ENCODE measurements at regions not wholly inside any gene's neighbourhood (a gene's known extent, or its start where the extent isn't known, plus 50 kb on each side); places are given as distances from the start of the nearest gene placed in this dataset.

DNA sequence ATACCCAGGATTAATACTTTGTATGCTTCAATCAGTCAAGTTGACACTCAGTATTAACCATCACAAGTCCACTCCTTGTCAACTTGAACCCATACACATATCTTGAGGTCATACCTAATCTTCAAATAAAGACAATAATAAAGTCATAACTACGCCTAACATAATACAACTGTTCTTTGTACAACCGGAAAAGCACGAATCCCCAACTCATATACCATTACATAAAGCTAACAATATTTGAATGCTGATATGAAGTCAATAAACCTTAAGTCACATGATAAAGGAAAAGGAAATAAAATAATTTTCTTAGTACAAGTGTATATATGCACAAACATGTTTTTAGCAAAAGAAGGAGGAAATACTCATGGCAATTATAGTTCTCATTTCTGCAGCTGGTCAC is 770.6 kb upstream of the GYPC start:
- ChIA-PET CTCF (no interaction called here), POLR2A (no interaction called here)
- no peaks in the 10 kb centered on the region for H3K27me3 Mint-ChIP-seq
- H3K36me3 Mint-ChIP-seq (ENCODE audit: low read depth), result no peaks in the 10 kb centered on the region
- no peak overlapping the region for H3K4me3 Mint-ChIP-seq
- no peaks in the 10 kb centered on the region for H3K4me1 Mint-ChIP-seq
- no peak overlapping the region for H3K27ac Mint-ChIP-seq
- DNase-seq, result no peak
- peaks cover 23% of the 10 kb centered on the region for H3K9me3 Mint-ChIP-seq

GRCh38 chr2:125886153-125886552 is 769.8 kb upstream of the GYPC start:
- Mint-ChIP-seq H3K36me3 (ENCODE audit: low read depth) (no peaks in the 10 kb centered on the region), H3K4me3 (no peak overlapping the region), H3K27me3 (no peaks in the 10 kb centered on the region), H3K9me3 (peaks cover 23% of the 10 kb centered on the region), H3K4me1 (no peaks in the 10 kb centered on the region), H3K27ac (no peak overlapping the region)
- POLR2A ChIA-PET, result no interaction called here
- CTCF ChIA-PET, result no interaction called here
- DNase-seq, result no peak

DNA sequence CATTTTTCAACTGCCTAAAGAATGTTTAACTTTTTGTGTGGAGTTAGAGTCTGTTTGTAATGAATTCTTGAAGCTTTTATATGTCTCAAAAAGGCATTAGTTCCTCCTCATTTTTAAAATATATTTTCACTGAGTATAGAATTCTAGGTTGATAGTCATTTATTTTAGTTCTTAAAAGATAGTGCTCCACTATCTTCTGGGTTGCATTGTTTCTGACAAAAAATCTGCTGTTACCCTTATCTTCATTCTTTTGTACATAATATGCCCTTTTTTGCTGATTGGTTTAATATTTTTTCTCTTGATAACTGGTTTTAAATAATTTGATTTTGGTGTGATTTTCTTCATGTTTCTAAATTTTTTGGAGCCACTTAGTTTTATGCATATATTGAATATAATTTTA is 754.7 kb upstream of the GYPC start:
- Mint-ChIP-seq H3K36me3 (ENCODE audit: low read depth) (no peaks in the 10 kb centered on the region), H3K9me3 (peaks cover 7% of the 10 kb centered on the region), H3K27me3 (no peaks in the 10 kb centered on the region), H3K27ac (no peak overlapping the region), H3K4me3 (no peak overlapping the region), H3K4me1 (no peaks in the 10 kb centered on the region)
- DNase-seq, result no peak
- POLR2A ChIA-PET, result no interaction called here
- CTCF ChIA-PET, result no interaction called here

DNA sequence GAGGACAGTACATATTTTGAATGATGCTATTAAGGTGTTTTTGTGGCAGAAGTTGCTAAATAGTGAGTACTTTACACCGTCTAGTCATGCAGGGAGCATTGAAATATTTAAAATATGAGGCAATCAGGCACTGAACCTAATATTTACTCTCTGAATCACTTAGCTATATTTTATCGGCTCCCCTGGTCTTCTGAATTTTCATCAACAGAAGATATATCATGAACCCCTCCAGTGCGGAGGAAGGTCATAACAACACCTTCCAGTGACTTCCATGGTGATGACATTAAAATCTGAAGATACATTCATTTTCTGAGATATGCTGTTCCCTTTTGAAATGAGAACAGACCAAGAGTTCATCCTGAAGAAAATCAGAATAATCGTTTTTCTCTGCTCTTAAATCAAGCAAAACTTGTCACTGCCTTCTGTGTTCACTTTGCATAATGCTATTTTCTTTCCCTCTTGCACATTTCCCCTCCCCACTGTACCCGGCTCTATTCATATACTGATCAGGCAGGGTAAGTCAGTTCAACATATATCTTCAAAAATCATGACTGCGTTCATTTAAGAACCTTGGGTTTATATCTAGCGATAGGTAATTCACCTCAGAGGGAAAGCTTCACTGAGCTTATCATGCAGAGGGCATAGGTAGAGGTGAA is 729.9 kb upstream of the GYPC start:
- Mint-ChIP-seq H3K27ac (no peak overlapping the region), H3K36me3 (ENCODE audit: low read depth) (no peaks in the 10 kb centered on the region), H3K9me3 (peaks cover 7% of the 10 kb centered on the region), H3K4me3 (no peak overlapping the region), H3K27me3 (no peaks in the 10 kb centered on the region), H3K4me1 (no peaks in the 10 kb centered on the region)
- DNase-seq, result no peak
- POLR2A ChIA-PET, result no interaction called here
- CTCF ChIA-PET, result interaction anchor here (0.6 kb wide), 1 partner anchor 127 kb away, joined by 4 read pairs; no protein-coding TSS in a partner anchor

DNA sequence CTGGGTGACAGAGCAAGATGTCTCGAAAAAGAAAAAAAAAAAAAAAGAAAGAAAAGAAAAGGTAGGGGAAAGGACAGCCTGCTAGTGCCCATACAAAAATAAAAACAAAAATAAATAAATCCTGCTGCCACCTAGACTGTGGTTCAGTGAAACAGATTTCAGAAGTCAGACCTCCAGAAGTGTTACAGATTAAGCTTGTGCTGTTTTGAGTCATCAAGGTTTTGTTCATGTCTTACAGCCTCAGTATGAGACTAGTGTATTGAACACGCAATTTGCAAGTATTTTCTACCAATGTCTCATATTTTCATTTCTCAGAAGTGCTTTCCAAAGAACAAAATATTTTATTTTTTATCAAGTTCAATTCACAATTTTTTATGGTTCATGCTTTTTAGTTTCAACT is 720.4 kb upstream of the GYPC start:
- Mint-ChIP-seq H3K9me3 (peaks cover 6% of the 10 kb centered on the region), H3K4me1 (no peaks in the 10 kb centered on the region), H3K36me3 (ENCODE audit: low read depth) (no peaks in the 10 kb centered on the region), H3K27me3 (no peaks in the 10 kb centered on the region), H3K4me3 (no peak overlapping the region), H3K27ac (no peak overlapping the region)
- DNase-seq, result no peak
- ChIA-PET CTCF (no interaction called here), POLR2A (no interaction called here)

DNA sequence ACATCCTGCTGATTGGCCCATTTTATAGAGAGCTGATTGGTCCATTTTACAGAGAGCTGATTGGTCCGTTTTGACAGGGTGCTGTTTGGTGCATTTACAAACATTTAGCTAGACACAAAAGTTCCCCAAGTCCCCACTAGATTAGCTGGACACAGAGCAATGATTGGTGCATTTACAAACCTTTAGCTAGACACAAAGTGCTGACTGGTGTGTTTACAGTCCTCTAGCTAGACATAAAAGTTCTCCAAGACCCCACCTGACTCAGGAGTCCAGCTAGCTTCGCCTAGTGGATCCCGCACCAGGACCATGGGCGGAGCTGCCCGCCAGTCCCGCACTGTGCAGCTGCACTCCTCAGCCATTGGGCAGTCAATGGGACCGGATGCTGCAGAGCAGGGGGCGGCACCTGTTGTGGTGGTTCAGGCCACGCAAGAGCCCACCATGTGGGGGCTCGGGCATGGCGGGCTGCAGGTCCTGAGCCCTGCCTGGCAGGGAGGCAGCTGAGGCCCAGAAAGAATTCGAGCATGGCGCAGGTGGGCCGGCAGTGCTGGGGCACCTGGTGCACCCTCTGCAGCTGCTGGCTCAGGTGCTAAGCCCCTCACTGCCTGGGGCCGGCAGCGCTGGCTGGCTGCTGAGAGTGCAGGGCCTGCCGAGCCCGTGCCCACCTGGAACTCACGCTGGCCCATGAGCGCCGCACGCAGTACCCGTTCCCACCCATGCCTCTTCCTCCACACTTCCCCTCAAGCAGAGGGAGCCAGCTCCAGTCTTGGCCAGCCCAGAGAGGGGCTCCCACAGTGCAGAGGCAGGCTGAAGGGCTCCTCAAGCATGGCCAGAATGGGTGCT is 713.2 kb upstream of the GYPC start:
- H3K4me1 Mint-ChIP-seq, result no peaks in the 10 kb centered on the region
- ChIA-PET POLR2A (no interaction called here), CTCF (no interaction called here)
- no peaks in the 10 kb centered on the region for H3K36me3 Mint-ChIP-seq (ENCODE audit: low read depth)
- H3K27me3 Mint-ChIP-seq, result no peaks in the 10 kb centered on the region
- no peak overlapping the region for H3K4me3 Mint-ChIP-seq
- H3K9me3 Mint-ChIP-seq, result peaks cover 9% of the 10 kb centered on the region
- no peak for DNase-seq
- H3K27ac Mint-ChIP-seq, result no peak overlapping the region

GRCh38 chr2:125959047-125959446 is 696.9 kb upstream of the GYPC start:
- no peaks in the 10 kb centered on the region for H3K4me1 Mint-ChIP-seq
- no peaks in the 10 kb centered on the region for H3K9me3 Mint-ChIP-seq
- CTCF ChIA-PET, result no interaction called here
- H3K27me3 Mint-ChIP-seq, result no peaks in the 10 kb centered on the region
- DNase-seq, result no peak
- H3K27ac Mint-ChIP-seq, result no peak overlapping the region
- no peaks in the 10 kb centered on the region for H3K36me3 Mint-ChIP-seq (ENCODE audit: low read depth)
- POLR2A ChIA-PET, result no interaction called here
- H3K4me3 Mint-ChIP-seq, result no peak overlapping the region

DNA sequence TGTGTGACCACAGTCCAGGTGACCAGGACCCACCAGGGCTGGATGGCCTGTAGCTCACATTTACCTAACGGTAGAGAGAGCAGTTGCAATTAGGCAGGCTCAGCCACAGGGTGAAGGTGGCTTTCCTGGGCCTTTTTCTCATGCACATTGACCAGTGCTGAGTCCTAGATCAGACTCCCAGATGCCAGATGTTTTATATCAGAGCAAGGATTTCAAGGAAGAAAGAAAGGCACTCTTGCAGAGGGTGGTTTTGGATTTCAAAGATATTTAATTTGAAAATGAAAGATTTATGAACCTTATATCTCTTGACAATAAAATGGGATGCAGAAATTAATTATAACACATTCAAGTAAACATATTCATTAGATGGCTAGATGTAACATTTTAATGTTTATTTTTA is 694.2 kb upstream of the GYPC start:
- ChIA-PET POLR2A (no interaction called here), CTCF (no interaction called here)
- no peaks in the 10 kb centered on the region for H3K36me3 Mint-ChIP-seq (ENCODE audit: low read depth)
- H3K27ac Mint-ChIP-seq, result no peak overlapping the region
- no peak overlapping the region for H3K4me3 Mint-ChIP-seq
- no peaks in the 10 kb centered on the region for H3K4me1 Mint-ChIP-seq
- H3K27me3 Mint-ChIP-seq, result no peaks in the 10 kb centered on the region
- no peak for DNase-seq
- no peaks in the 10 kb centered on the region for H3K9me3 Mint-ChIP-seq

DNA sequence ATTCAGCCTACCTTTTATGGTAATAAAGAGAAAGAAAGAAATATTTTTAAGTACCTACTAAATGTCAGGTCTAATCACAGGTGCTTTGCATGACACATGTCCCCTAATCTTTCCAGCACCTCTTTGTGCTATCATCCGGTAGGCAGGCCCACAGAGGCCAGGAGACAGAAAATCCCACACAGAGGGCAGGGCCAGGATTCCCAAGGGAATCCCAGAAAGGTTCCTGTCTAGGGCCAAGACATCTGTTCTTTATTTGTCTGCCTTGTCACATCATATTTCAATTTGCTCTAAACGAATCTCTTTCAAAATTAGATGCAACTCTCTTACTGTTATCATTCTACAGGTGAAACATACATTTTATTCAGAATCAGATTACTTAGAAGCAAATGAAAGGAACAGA is 676.1 kb upstream of the GYPC start:
- H3K36me3 Mint-ChIP-seq (ENCODE audit: low read depth), result no peaks in the 10 kb centered on the region
- no peak overlapping the region for H3K27ac Mint-ChIP-seq
- ChIA-PET POLR2A (no interaction called here), CTCF (no interaction called here)
- H3K9me3 Mint-ChIP-seq, result no peaks in the 10 kb centered on the region
- no peaks in the 10 kb centered on the region for H3K27me3 Mint-ChIP-seq
- no peak overlapping the region for H3K4me3 Mint-ChIP-seq
- DNase-seq, result no peak
- no peaks in the 10 kb centered on the region for H3K4me1 Mint-ChIP-seq

DNA sequence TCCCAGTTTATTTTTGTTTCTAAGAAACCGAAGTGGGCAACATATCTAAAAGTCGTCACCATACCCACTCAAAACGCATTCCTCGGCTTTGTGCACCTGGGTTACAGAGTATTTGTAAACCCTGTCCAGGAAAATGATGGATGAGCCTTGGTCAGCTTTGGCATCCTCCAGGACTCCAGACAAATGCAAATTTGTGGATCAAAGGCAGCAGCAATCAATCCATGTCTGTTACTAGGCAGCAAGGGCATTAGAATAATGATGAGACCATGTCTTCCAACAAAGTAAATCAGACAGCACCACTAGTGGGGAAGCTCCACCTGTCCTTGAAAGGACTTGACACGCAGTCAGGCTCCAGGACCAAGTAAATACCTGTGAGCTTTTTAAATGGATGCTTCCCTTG is 672.6 kb upstream of the GYPC start:
- no peaks in the 10 kb centered on the region for H3K9me3 Mint-ChIP-seq
- no peaks in the 10 kb centered on the region for H3K27me3 Mint-ChIP-seq
- no peak overlapping the region for H3K4me3 Mint-ChIP-seq
- H3K36me3 Mint-ChIP-seq (ENCODE audit: low read depth), result no peaks in the 10 kb centered on the region
- no peak overlapping the region for H3K27ac Mint-ChIP-seq
- ChIA-PET POLR2A (no interaction called here), CTCF (no interaction called here)
- no peaks in the 10 kb centered on the region for H3K4me1 Mint-ChIP-seq
- DNase-seq, result no peak

- Mint-ChIP-seq H3K9me3 (no peaks in the 10 kb centered on the region), H3K4me1 (no peaks in the 10 kb centered on the region), H3K27me3 (no peaks in the 10 kb centered on the region), H3K27ac (no peak overlapping the region), H3K4me3 (no peak overlapping the region), H3K36me3 (ENCODE audit: low read depth) (no peaks in the 10 kb centered on the region)
- CTCF ChIA-PET, result no interaction called here
- POLR2A ChIA-PET, result no interaction called here
- DNase-seq, result no peak
These were observed 626.6 kb upstream of the GYPC start for GRCh38 chr2:126029316-126029715.

- Mint-ChIP-seq H3K9me3 (no peaks in the 10 kb centered on the region), H3K4me1 (no peaks in the 10 kb centered on the region), H3K36me3 (ENCODE audit: low read depth) (no peaks in the 10 kb centered on the region), H3K27me3 (no peaks in the 10 kb centered on the region), H3K4me3 (no peak overlapping the region), H3K27ac (no peak overlapping the region)
- no peak for DNase-seq
- CTCF ChIA-PET, result interaction anchor here (0.5 kb wide), 1 partner anchor 114 kb away, joined by 3 read pairs; no protein-coding TSS in a partner anchor
- POLR2A ChIA-PET, result no interaction called here
These were observed 617.1 kb upstream of the GYPC start for GRCh38 chr2:126038861-126039260.

GRCh38 chr2:126041391-126042047 is 614.4 kb upstream of the GYPC start:
- no peaks in the 10 kb centered on the region for H3K36me3 Mint-ChIP-seq (ENCODE audit: low read depth)
- no peaks in the 10 kb centered on the region for H3K27me3 Mint-ChIP-seq
- H3K4me3 Mint-ChIP-seq, result no peak overlapping the region
- ChIA-PET POLR2A (no interaction called here), CTCF (no interaction called here)
- no peaks in the 10 kb centered on the region for H3K9me3 Mint-ChIP-seq
- H3K27ac Mint-ChIP-seq, result no peak overlapping the region
- no peaks in the 10 kb centered on the region for H3K4me1 Mint-ChIP-seq
- DNase-seq, result no peak

DNA sequence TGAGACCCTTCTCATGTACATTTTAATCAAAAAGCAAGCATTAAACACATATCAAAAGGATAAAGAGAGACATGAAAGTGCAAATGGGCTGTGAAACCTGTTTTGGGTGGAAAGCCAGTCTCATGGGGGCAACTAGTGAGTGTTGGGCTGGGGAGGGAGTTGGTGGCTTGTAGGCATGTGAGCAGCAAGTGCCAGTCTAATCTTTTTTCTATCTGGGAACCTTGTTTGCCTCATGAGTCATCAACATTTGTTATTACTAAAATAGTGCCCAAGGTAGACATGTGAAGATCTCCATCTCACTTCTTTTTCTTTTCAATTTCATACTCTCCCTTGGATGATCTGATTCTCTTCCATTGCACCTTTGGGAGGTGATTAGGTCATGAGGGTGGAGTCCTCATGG is 613.9 kb upstream of the GYPC start:
- H3K4me3 Mint-ChIP-seq, result no peak overlapping the region
- H3K36me3 Mint-ChIP-seq (ENCODE audit: low read depth), result no peaks in the 10 kb centered on the region
- CTCF ChIA-PET, result no interaction called here
- H3K4me1 Mint-ChIP-seq, result no peaks in the 10 kb centered on the region
- H3K27me3 Mint-ChIP-seq, result no peaks in the 10 kb centered on the region
- no peak for DNase-seq
- H3K27ac Mint-ChIP-seq, result no peak overlapping the region
- POLR2A ChIA-PET, result no interaction called here
- H3K9me3 Mint-ChIP-seq, result no peaks in the 10 kb centered on the region
